NB4 (cell line): ENCODE measurements at regions not wholly inside any gene's neighbourhood (a gene's known extent, or its start where the extent isn't known, plus 50 kb on each side); places are given as distances from the start of the nearest gene placed in this dataset.

Experiments used
- DNase-seq: peaks from one replicate; pipeline ENCODE4 v3.0.0; 2010; ENCODE audit warnings: low read depth
- H3K4me3 ChIP-seq: one replicate; pipeline ENCODE4 v1.5.1; 2011; ENCODE audit warnings: mild to moderate bottlenecking, low read depth, low read length, moderate library complexity
- CTCF ChIP-seq: IDR thresholded peaks from one replicate; pipeline ENCODE4 v1.5.1; 2012; ENCODE audit warnings: low read depth, low read length
- MAX ChIP-seq: IDR thresholded peaks from 2 replicates; pipeline ENCODE4 v1.6.1; 2011; ENCODE audit warnings: low read depth, low read length
- MYC ChIP-seq: IDR thresholded peaks from 2 replicates; pipeline ENCODE4 v1.6.1; 2011; ENCODE audit warnings: low read depth, low read length
- POLR2A ChIP-seq: IDR thresholded peaks from 2 replicates; pipeline ENCODE4 v1.6.1; 2011; ENCODE audit warnings: mild to moderate bottlenecking; ENCODE audit not compliant: insufficient read length; ENCODE audit errors: extremely low read depth

- no peak for DNase-seq
- TF ChIP-seq MYC (no peak), POLR2A (no peak), MAX (no peak), CTCF (no peak)
- no peak overlapping the region for H3K4me3 ChIP-seq
These were observed 245.1 kb upstream of the CIBAR2 start for GRCh38 chr16:85357323-85357722.

- no peak for TF ChIP-seq MAX
- no peak for TF ChIP-seq POLR2A
- TF ChIP-seq MYC, result no peak
- TF ChIP-seq CTCF, result no peak
- no peak for DNase-seq
These were observed 245.7 kb upstream of the CIBAR2 start for GRCh38 chr16:85357924-85358505.

GRCh38 chr16:85358704-85359146 lies 246.5 kb upstream of the CIBAR2 start:
- DNase-seq, result no peak
- TF ChIP-seq MYC, result no peak
- TF ChIP-seq MAX, result no peak
- TF ChIP-seq POLR2A, result no peak
- TF ChIP-seq CTCF, result no peak
- H3K4me3 ChIP-seq, result no peak overlapping the region

More at GRCh38 chr16:85357924-85358505, 245.7 kb upstream of the CIBAR2 start:
- no peak overlapping the region for H3K4me3 ChIP-seq

- H3K4me3 ChIP-seq, result no peak overlapping the region
- TF ChIP-seq POLR2A (no peak), MAX (no peak), CTCF (no peak), MYC (no peak)
- DNase-seq, result peak; percentile 47
These were observed 247.0 kb upstream of the CIBAR2 start for GRCh38 chr16:85359147-85359822.

GRCh38 chr16:85360323-85361277 lies 248.3 kb upstream of the CIBAR2 start:
- no peak for DNase-seq
- no peak overlapping the region for H3K4me3 ChIP-seq
- no peak for TF ChIP-seq MYC
- TF ChIP-seq POLR2A, result no peak
- TF ChIP-seq CTCF, result no peak
- no peak for TF ChIP-seq MAX
